SK-N-MC (cell line): ENCODE measurements at regions not wholly inside any gene's neighbourhood (a gene's known extent, or its start where the extent isn't known, plus 50 kb on each side); places are given as distances from the start of the nearest gene placed in this dataset.

Experiments used
- EZH2 ChIP-seq: fragments of 200-600 bp; sonication (generic); IDR thresholded peaks from one replicate; pipeline ENCODE4 v1.6.1; 2017; ENCODE audit warnings: antibody characterized with exemption
- POLR2AphosphoS5 ChIP-seq: IDR thresholded peaks from 2 replicates; pipeline ENCODE4 v1.6.1; 2012; ENCODE audit warnings: mild to moderate bottlenecking, low read depth, low read length, borderline replicate concordance

DNA sequence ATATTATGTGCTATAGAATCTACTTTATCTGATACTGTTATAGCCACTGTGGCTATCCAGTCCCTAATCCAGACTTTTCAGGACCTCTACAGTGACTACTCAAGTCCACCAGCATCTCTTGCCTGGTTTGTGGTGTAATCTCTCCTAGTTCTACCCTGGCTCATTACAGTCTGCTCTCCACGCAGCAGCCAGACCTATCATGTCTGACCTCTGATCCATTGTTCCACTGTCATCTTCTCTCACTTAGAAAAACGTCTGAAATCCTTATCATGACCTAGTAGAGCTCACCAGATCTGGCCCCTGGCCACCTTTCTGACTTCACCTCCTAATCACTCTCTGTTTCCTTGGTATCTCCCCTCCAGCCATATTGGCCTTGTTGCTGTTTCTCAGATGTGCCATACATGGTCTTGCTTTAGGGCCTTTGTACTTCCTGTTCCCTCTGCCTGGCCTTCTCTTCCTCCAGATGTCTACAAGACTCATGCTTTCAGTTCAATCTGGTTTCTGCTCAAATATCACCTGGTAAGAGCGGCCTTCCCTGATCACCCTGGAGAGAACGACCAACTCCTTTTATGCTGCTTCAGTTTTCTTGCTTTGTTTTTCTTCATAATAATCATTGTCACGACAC, 475.5 kb downstream of the AACS start:
- TF ChIP-seq POLR2AphosphoS5 (no peak), EZH2 (no peak)
